Epithelial cell of esophagus (primary cell): ENCODE measurements at regions not wholly inside any gene's neighbourhood (a gene's known extent, or its start where the extent isn't known, plus 50 kb on each side); places are given as distances from the start of the nearest gene placed in this dataset.
"Not testable (repeated sequence)": the region's sequence is repeated elsewhere in the genome, so short reads cannot be mapped to it uniquely, and the experiment has no call there.

ENCODE experiments used
- DNase-seq: peaks from one replicate; pipeline ENCODE4 v3.0.0; 2010; ENCODE audit warnings: low read depth
- H3K4me3 ChIP-seq: 2 replicates; pipeline ENCODE4 v1.5.1; 2011; ENCODE audit warnings: mild to moderate bottlenecking, low read length, control low read depth
- CTCF ChIP-seq: IDR thresholded peaks from 2 replicates; pipeline ENCODE4 v1.5.1; 2011; ENCODE audit warnings: low read depth, mild to moderate bottlenecking, low read length, control low read depth, inconsistent platforms; ENCODE audit not compliant: insufficient read depth; ENCODE audit errors: missing control alignments

- H3K4me3 ChIP-seq: no peak overlapping the region
- DNase-seq: no peak
- no peak for TF ChIP-seq CTCF
These were observed 68.1 kb upstream of the IFFO2 start for GRCh38 chr1:19024532-19024931.

DNA sequence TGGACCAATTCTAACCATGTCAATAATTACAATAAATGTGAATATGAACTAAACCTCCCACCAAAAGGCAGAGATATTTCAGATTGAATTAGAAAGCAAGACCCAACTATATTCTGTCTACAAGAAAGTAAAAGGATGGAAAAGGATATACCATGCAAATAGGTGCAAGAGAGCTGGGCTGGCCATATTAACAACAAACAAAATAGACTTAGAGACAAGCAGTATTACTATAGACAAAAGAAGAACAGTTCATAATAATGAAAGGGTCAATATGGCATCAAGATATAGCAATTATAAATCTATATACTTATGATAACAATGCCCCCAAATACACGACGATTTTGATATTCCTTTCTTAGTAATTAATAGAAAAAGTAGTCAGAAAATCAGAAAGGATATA, 67.3 kb upstream of the IFFO2 start:
- no peak for DNase-seq
- no peak overlapping the region for H3K4me3 ChIP-seq
- TF ChIP-seq CTCF: no peak

DNA sequence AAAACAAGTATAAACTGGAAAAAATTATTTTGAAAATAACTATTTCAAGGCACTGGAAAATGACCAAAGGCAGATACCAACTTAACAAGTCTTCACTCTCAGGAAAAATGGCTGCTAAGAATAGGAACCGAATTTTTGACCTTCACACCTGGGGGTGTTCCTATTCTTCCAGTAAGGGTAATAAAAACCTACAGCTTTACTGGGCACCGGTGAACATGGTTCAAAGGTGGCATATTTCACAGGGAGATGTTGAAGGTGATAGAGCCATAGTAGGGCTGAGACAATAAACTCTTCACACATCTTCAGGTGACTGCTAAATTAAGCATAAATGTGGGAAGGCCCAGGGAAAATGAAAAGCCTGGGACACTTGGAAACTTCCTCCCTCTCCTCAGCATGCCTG, 65.4 kb upstream of the IFFO2 start:
- no peak for DNase-seq
- no peak for TF ChIP-seq CTCF
- H3K4me3 ChIP-seq: no peak overlapping the region

DNA sequence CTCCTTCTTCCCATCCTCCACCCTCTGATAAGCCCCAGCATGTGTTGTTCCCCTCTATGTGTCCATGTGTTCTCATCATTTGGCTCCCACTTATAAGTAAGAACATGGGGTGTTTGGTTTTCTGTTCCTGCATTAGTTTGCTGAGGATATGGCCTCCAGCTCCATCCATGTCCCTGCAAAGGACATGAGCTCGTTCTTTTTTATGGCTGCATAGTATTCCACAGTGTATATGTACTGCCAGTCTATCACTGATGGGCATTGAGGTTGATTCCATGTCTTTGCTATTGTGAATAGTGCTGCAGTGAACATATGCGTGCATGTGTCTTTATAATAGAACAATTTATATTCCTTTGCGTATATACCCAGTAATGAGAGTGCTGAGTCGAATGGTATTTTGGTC, 62.8 kb upstream of the IFFO2 start:
- H3K4me3 ChIP-seq, DNase-seq: not testable (repeated sequence)

DNA sequence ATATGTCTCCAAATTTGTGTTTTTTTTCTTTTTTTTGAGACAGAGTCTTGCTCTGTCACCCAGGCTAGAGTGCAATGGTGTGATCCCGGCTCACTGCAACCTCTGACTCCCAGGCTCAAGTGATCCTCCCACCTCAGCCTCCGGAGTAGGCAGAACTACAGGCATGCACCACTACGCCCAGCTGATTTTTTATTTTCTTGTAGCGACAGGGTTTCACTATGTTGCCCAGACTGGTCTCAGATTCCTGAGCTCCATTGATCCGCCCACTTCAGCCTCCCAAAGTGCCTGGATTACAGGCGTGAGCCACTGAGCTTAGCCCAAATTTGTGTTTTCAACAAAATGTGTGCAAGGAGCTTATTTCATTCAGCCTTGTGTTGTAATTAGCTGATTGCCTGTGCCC, 59.0 kb upstream of the IFFO2 start:
- DNase-seq: no peak
- TF ChIP-seq CTCF: no peak
- no peak overlapping the region for H3K4me3 ChIP-seq

GRCh38 chr1:19014765-19015164, 58.3 kb upstream of the IFFO2 start:
- TF ChIP-seq CTCF: no peak
- DNase-seq: no peak
- H3K4me3 ChIP-seq: no peak overlapping the region

DNA sequence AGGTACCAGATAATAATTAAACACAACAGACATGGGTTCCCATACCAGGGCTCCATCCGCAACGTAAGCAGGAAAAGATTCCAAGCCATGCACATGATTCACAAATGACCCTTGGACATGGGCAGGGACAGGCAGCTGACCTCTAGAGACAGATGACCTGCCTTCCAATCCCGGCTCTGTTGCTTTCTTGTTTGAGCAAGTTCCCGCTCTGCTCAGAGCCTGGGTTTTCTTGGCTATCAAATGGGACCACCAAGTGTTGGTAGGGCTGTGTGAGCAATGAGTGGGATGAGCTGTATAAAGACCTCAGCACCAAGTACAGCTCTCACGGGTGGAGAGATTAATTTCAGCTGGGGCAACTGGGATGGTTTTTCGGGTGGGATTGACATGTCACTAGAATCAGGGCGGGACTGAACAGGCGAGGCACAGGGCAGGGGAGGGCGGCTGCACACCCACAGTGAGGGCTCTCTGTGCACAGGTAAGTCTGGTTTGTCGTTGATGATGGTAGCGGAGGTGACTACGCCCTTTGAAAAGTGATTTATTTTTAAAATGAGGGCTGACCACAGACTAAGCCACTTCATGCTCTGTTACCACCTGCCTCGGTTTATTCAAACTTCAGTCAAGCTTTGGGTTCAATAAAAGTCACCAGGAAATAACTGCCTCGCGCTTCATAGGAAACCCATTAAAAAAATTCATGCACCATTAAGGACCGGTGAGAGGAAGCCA, 57.5 kb upstream of the IFFO2 start:
- DNase-seq: no peak
- no peak for TF ChIP-seq CTCF
- no peak overlapping the region for H3K4me3 ChIP-seq
